ENCODE measurements at regions not wholly inside any gene's neighbourhood (a gene's known extent, or its start where the extent isn't known, plus 50 kb on each side); places are given as distances from the start of the nearest gene placed in this dataset.

DNA sequence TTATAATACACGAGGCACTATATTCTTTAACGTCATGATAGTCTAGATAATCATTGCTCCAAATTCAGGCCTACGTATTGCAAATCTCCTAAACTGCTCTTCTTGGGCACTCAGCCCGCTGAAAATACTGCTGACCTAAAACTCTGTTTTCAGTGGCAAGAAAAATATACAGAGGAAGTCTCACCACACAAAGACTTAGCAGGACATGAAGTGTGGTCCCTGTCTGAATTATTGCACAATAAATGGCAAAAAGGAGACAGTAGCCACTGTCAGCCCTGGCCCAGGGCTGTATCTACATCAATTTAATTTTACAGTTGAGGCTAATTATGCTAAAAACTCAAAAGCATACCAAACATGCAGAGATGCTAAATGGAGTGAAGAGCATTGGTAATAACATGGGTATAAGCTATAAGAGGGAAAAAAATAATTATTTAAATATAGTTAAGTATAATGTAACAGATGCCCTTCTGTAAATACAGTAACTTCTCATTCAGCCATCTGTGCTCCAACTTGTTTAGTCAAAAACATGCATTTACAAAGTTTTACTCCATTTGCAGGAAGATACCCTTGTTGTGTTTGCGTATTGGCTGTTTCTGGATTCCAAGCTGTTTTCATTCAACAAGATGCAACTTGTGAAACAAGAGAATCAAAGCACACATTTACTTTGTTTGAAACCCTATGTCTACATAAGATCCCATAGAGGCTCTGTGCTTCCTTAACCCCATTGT, 800.0 kb upstream of the LUZP2 start:
- no peak for DNase-seq

DNA sequence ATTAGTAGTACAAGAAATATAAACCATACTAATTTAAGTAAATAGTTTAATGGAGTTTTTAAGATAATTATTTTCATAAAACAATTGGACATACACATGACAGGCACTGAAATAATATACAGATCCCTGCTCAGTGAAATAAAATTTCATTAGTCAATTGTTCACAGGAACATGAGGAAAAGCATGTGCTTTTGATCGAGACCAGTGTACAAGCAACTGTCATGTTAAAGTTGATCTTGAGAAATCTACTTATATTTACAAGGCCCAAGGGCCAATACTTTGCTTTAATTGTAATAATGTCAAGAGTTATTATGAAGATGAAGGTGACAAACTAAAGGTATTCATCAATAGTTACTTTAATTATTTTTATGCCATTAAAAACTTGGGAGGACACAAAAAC, 792.7 kb upstream of the LUZP2 start:
- no peak for DNase-seq

DNA sequence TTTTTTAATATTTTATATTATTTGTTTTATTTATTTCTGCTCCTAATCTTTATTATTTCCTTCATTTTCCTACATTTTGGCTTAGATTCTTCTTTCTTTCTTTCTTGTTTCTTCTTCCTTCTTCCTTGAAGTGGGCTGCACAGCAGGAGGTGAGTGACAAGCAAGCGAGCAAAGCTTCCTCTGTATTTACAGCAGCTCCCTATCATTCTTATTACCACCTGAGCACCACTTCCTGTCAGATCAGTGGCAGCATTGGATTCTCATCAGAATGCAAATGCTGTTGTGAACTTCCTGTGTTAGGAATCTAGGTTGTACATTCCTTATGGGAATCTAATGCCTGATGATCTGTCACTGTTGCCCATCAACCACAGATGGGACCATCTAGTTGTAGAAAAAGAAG, 784.9 kb upstream of the LUZP2 start:
- DNase-seq = no peak

DNA sequence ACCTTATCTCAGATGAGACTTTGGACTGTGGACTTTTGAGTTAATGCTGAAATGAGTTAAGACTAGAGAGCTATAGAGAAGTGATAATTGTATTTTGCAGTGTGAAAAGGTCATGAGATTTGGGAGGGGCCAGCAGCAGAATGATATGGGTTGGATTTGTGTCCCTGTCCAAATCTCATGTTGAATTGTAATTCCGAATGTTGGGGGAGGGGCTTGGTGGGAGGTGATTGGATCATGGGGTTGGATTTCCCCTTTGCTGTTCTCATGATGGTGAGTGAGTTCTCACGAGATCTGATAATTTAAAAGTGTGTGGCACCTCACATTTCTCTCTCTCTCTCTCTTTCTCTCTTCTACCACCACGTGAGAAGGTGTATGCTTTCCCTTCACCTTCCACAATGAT, 777.8 kb upstream of the LUZP2 start:
- DNase-seq = no peak

DNA sequence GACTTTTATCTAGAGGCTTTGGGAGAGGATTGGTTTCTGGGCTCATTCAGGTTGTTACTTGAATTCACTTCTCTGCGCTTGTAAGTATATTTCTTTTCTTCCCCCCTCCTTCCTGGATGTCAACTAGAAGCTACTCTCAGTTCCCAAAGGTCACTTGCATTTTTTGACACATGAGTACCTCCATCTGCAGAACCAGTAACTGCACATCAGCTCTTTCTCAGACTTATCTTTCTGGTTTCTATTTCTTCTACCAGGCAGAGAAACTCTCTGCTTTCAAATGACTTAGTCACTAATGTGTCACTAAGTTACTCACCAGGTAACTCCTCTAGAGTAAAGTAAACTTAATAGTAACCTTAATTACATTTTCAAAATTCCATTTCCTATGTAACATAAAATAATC, 773.0 kb upstream of the LUZP2 start:
- DNase-seq = no peak

DNA sequence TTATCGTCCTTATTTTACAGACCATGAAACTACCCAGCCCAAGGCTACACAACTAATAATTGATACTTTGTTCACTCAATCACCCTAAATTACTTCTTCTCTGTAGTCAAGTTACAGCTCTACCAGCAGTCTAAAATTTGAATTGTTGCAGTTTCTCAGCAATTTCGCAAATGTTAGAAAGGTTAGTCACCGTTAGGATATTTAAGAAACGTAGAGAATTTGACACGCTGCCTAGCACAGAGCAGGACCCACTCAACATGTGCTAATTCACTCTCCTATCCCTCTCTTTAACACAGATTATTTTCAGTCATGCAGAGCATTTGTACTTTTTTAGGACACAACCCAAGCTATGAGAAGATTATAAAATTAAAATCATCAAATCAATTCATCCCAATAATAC, 771.1 kb upstream of the LUZP2 start:
- no peak for DNase-seq

DNA sequence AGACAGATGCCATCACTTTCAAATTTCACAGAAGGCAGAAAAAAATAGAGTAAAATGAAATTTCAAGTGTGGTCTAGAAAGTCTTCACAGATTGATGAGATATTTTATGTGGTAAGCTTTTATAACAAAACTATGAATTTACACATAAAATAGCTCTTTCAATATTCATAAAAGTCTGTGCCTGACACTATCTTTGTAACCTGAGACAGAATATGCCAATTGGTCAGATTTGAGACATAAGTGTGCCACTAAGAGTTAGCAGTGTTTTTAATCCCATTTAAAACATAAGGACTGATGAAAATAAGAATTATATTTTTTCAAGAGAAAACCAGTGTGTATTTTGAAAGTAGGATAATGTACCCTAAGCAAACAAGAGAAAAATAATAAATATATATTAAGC, 769.5 kb upstream of the LUZP2 start:
- DNase-seq = no peak

DNA sequence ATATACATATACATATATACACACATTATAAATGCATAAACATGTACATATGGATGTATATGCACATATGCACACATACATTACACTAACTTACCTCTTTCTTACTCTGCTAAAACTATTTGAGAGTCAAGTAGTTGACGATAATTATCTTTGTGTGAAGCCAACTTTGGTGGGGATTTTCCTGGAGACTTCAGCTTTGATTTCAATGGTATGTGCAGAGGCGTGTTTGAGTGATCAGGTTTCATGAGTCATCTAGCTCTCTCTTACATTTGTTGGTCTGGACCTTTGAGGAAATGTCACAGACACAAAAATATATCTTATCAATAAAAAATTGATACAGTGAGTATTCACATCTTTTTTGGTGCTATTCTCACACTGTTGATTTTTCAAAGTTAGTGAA, 769.1 kb upstream of the LUZP2 start:
- DNase-seq = no peak

DNA sequence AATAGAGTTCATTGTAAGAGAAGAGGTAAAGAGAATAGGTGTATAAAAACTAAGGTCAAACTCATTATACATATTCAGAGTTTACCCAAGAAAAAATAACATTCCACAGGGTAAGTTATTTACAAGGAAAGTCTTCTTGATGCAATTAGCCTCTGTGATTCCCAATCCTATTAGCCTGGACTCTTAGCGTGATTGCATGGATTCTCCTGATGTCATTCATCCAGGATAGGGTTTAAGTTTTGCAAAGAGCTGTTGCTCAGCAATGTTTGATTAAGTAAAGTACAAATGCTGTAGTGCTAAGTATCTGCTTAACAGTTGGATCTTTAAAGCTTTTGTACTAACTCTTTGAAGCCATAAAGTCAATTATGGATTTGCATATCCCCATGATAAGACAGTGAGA, 767.8 kb upstream of the LUZP2 start:
- DNase-seq = no peak

DNA sequence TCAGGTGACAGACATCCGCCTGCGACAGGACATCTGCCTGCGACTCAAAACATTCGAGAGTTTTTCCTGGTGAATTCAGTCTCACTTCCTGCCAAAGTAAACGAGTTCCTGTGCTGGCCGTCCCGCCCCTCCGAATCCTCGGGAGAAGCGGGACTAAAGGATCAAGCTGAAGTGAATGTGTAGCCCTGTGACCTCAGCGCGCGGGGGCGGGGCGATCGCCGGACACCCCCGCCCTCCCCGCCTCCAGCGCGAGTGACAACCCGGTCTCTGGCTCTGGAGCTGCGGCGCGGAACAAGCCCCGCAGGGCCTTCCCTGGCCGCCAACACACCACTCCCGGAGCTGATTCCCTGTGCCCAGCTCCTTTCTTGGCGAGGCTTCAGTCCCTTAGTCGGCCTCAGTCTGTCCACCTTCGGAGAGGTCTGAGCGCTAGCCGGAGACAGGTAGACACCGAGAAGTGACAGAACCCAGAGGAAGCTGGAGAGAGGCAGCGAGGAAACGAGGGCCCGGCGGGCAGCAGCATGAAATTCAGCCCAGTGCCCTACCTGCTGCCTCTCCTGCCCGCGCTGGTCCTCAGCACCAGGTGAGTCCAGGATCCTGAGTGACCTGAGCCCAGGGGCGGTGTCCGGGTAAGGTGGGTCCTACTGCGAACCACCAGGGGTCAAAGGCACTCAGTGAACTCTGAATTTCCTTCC, 766.4 kb upstream of the LUZP2 start:
- no peak for DNase-seq

DNA sequence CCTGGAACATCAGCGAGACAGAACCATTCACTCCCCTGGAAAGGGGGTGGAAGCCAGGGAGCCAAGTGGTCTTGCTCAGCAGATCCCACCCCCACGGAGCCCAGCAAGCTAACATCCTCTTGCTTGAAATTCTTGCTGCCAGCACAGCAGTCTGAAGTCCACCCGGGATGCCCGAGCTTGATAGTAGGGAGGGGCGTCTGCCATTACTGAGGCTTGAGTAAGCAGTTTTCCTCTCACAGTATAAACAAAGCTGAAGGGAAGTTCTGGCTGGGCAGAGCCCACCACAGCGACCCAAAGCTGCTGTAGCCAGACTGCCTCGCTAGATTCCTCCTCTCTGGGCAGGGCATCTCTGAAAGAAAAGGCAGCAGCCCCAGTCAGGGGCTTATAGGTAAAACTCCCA, 764.8 kb upstream of the LUZP2 start:
- DNase-seq = no peak

DNA sequence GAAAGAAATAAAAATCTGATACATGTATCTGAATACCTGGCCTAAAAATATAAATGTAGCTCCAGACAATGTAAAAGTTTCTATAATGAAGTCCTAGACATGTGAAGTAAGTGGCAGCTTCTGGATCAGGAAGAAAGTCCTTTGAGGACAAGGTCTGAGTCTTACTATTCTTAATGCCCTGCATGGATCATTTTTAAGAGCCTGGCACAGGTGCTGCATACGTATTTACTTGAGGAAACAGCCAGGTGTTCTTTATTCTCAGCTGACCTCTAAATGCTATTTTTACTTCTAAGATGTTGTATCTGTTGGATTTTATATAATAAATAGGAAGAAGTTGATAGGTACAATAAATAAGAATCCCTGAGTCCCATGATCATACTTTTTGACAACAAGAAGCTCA, 750.0 kb upstream of the LUZP2 start:
- DNase-seq = no peak

DNA sequence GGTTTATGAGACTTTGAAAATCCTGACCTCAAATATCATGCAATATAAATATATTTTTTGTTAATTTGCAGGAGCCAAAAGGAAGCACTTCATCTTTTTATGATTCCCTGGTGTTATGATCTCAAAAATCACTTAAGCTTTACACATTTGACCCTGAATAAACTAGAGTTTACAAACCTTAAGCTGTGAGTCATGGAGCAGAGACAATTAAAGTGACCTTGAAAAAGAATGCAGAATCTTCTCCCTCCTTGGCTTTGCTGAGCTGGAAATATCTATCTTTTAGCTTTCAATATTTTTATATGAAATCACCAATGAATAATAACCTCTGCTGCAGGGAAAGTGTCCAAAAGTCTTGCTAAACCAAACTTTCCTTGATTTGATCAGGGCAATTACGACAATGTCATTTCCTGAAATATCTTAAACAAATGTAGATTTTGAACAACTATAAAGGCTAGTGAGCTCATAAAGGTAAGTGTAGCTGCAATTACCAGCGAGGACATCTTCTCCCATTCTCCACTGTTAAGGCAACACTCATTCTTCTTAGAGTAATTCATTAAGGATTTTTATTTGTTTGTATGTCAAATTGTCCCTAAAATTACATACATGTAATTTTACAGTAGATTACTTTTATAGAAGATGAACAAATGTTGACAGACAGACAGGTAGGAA, 747.0 kb upstream of the LUZP2 start:
- DNase-seq = no peak

DNA sequence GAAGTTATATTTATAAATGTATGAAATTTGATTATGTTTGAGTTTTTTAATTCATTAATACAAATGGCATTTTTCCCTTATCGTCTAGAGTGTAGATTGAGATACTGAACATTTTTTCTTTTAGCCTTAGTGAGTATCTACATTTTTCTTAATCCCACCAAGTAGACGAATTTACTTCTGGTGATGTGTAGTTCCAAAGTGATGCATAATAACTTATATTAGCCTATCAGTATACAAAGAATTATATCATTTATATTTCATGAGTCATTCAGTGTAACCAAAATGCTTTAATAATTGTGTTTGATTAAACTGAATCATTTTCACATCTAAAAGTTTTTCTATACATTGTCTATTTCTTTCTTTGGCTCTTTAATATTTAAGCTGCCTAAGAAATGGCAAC, 745.6 kb upstream of the LUZP2 start:
- DNase-seq = no peak

DNA sequence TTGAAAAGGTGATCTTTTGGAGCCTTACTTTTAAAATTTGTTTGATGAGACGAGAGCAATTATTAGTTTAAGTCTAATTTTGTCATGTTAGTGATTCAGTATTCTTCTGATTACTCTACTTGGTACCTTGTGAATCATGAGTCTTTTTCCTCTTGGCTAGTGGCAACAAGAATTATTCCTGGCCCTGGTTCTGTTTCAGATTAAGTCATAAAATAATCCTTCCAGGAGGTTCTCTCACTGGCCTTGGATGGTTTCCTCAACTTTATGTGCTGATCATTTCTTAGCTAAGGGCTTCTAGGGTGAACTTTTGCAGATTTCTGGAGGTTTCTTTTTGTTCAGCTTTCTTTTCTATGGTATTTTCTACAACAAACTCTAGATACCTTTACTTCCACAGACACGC, 741.8 kb upstream of the LUZP2 start:
- DNase-seq = no peak

DNA sequence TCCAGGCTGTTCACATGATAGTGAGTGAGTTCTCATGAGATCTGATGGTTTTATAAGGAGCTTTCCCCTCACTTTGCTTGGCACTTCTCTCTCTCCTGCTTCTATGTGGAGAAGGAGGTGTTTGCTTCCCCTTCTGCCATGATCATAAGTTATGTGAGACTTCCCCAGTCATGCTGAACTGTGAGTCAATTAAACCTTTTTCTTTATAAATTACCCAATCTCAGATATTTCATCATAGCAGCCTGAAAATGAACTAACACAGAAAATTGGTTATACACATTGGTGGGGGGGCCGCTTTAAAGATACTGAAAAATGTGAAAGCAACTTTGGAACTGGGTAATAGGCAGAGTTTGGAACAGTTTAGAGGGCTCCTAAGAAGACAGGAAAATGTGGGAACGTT, 741.1 kb upstream of the LUZP2 start:
- no peak for DNase-seq

DNA sequence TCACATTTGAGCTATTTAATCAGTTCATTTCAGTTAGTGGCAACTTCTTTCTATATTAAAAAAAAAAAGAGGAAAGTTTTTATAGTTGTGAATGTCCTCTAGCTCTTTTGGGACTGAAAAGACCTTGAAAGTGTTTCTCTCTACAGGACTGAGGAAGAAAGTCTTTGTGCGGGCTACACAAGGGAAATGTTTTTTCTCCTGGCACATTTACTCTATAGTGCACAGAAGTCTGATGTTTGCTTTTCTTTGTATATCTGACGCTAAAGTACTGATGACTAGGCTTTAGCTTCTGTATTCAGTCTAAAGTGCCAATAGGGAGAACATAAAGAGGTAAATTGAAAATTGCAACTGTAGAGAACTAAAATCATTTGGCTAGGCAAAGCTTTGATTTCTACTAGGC, 737.4 kb upstream of the LUZP2 start:
- DNase-seq = no peak

DNA sequence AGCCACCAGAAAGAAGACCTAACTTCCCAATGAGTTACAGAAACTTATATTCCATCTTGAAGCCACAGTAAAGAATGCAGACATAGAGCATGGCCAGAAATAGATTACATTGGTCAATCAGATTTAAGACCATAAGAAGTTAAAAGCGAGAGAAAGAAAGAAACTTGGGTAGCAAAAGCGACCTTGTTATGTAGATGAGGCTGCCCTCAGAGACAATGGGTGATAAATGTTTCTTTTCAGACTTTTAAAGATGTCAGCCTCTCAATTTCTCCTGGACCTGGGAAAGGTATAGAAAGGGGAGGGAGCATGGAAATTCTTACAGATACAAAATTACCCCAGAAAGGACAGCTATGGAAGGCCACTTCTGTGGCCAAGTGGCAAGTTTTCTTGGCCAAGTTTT, 732.6 kb upstream of the LUZP2 start:
- DNase-seq = no peak

DNA sequence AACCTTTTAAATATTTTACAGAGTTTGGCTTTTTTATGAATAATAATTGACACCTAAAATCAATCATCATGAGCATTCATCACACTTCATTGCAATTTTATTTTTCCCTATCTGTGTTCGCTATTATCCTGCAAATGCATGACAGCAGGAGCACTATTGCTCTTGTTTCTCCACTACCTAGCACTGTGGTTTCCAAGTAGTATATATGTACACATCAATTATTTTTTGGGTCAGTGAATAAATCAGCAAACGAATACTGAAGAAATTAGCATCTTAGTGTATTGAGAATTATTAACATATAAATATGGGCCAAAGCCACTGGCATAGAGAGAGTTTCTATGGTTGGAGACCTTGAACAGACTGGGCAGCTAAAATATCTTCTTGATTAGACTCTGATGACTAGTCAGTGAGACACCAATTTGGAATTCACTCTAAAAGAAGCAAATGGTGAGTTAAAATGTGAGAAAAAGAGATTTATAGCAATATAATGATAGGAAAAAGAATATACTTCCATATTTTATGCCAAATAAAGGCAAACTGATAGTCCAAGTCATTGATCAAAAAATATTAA, 731.1 kb upstream of the LUZP2 start:
- no peak for DNase-seq

DNA sequence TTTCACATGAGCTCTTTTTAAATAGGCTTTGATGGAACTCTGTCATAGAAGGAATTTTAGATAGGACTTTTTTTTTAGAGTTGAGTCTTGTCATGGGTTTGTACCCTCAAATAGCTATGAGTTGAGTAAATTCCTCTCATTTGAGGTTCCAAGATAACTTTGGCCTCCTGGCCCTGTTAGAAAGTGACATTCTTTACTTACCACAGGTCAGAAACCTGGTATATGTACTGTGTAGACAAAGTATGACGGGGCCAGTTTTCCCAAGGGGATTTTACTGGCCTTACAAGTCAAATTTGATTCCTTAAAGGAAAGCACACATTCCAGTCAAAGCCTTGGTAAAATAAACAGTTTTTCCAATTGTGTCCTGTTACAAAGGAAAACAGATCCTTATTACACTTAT, 729.3 kb upstream of the LUZP2 start:
- no peak for DNase-seq

DNA sequence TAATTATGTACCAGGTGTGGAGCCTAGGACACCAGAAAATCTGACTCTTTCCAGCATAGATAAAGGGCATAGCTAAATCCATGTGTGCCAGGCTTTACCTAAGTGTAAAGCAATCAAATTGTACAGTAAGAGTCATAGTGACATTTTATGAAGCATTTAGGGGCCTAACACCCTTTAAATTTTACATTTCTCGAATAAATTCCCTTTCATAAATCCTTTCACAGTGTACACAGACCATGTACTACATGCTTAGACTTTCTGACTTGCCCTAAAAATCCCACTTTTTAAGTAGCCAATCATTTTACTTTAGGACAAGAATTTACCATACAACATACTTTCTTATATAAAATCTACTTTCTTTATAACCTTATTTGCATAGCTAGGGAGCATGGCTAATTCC, 727.6 kb upstream of the LUZP2 start:
- no peak for DNase-seq

DNA sequence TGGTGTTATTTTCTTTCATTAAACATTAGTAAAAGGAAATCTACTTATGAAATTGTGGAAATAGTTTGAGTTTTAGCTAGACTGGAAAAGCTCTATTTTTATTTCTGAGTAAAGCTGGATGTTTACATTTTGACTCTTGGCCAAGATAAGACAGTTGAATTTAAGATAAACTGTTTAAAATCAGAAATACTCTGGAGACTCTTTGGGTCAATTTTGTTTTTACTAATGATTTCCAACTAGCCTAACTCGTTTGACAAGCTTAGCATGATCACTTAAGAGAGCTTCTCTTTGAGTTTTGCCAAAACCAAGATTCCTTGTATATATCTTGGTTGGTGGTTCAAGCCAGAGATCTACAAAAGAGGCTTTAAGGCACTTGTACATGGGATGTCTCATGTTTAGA, 724.8 kb upstream of the LUZP2 start:
- DNase-seq = no peak

DNA sequence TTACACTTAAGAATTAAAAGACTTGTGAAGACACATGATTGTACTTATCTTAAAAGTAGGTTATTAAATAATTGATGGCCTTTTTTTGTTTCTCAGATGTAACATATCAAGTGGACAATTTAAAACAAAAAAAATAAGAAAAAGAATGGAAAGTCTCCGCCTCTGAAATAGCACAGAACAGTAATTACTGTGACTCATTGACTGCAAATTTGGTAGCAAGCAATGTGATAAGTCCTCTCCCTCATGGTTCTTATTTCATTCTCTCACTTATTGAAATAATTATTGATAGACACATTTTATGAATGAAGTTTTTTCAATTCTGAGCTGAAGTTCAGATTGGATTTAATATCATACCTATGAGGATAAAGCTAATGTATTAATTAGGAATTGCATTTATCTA, 717.9 kb upstream of the LUZP2 start:
- no peak for DNase-seq

DNA sequence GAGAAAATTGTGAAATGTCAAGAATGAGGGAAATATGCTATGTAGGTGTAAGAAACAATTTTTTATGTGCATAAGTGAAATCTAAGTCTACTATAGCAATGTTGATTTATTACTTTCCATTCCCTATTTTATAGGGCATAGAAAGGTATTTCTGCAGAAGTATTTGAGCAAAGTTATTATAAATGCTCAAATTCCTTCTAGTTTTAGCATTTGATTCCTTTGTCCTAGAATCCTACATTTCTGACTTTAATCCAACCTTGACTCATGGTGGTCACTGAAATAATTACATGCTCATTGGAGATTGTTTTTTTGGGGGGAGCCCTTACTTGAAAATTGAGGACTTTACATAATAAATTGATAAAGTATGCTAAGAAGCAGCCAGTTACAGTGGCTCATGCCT, 716.6 kb upstream of the LUZP2 start:
- no peak for DNase-seq

All from CD4-positive, alpha-beta T cell treated with Interleukin-12 subunit alpha and Interleukin-12 subunit beta, for 1 hour (primary cell).